ENCODE measurements at regions not wholly inside any gene's neighbourhood (a gene's known extent, or its start where the extent isn't known, plus 50 kb on each side); places are given as distances from the start of the nearest gene placed in this dataset.
"Not testable (repeated sequence)": the region's sequence is repeated elsewhere in the genome, so short reads cannot be mapped to it uniquely, and the experiment has no call there.

- ChIA-PET CTCF (no interaction called here), POLR2A (no interaction called here)
- Histone ChIP-seq H3K4me3 (ENCODE audit: low read length) (no peak overlapping the region), H3K9me3 (ENCODE audit: control insufficient read depth in 2 of 3, low read length in 3 of 3) (no peaks in the 10 kb centered on the region), H3K27ac (ENCODE audit: low read depth, low read length) (no peak overlapping the region), H3K4me1 (ENCODE audit: control insufficient read depth in 2 of 2, insufficient read depth in 2 of 2, low read length in 2 of 2) (no peaks in the 10 kb centered on the region), H3K27me3 (ENCODE audit: control insufficient read depth in 2 of 2, insufficient read depth in 2 of 2, low read length in 2 of 2) (no peaks in the 10 kb centered on the region), H3K36me3 (ENCODE audit: control insufficient read depth in 2 of 3, insufficient read depth in 3 of 3, low read length in 3 of 3) (no peaks in the 10 kb centered on the region)
- DNase-seq (no peak), ATAC-seq (no peak)
- Mint-ChIP-seq H3K4me3 (no peak overlapping the region), H3K36me3 (no peaks in the 10 kb centered on the region), H3K27me3 (no peaks in the 10 kb centered on the region), H3K27ac (no peak overlapping the region), H3K4me1 (no peaks in the 10 kb centered on the region), H3K9me3 (peaks cover 0 to 14% (median 4%) of the 10 kb centered on the region in 11 donors)
- intact Hi-C loops (cut with micrococcal nuclease) = no loop called here
Observed at GRCh38 chr5:9733486-9733885, 103.3 kb upstream of the TAS2R1 start.

- Histone ChIP-seq H3K4me3 (ENCODE audit: low read length) (no peak overlapping the region), H3K4me1 (ENCODE audit: control insufficient read depth in 2 of 2, insufficient read depth in 2 of 2, low read length in 2 of 2) (no peaks in the 10 kb centered on the region), H3K36me3 (ENCODE audit: control insufficient read depth in 2 of 3, insufficient read depth in 3 of 3, low read length in 3 of 3) (no peaks in the 10 kb centered on the region), H3K27me3 (ENCODE audit: control insufficient read depth in 2 of 2, insufficient read depth in 2 of 2, low read length in 2 of 2) (no peaks in the 10 kb centered on the region), H3K9me3 (ENCODE audit: control insufficient read depth in 2 of 3, low read length in 3 of 3) (no peaks in the 10 kb centered on the region), H3K27ac (ENCODE audit: low read depth, low read length) (no peak overlapping the region)
- no peak for ATAC-seq
- POLR2A ChIA-PET = no interaction called here
- CTCF ChIA-PET = no interaction called here
- H3K27ac Mint-ChIP-seq = no peak overlapping the region
- H3K4me1 Mint-ChIP-seq = no peaks in the 10 kb centered on the region
- no peaks in the 10 kb centered on the region for H3K27me3 Mint-ChIP-seq
- DNase-seq = no peak
- H3K36me3 Mint-ChIP-seq = no peaks in the 10 kb centered on the region
- intact Hi-C loops (cut with micrococcal nuclease) = no loop called here
- no peak overlapping the region for H3K4me3 Mint-ChIP-seq
- peaks cover 0 to 15% (median 9%) of the 10 kb centered on the region in 11 donors for H3K9me3 Mint-ChIP-seq
Observed at GRCh38 chr5:9731159-9731558, 101.0 kb upstream of the TAS2R1 start.

- H3K27ac ChIP-seq (ENCODE audit: low read depth, low read length) = no peak overlapping the region
- H3K4me1 ChIP-seq (ENCODE audit: control insufficient read depth in 2 of 2, insufficient read depth in 2 of 2, low read length in 2 of 2) = no peaks in the 10 kb centered on the region
- DNase-seq (no peak), ATAC-seq (no peak)
- CTCF ChIA-PET = no interaction called here
- intact Hi-C loops (cut with micrococcal nuclease) = no loop called here
- Mint-ChIP-seq H3K36me3 (no peaks in the 10 kb centered on the region), H3K9me3 (peaks cover 0 to 22% (median 9%) of the 10 kb centered on the region in 11 donors), H3K27me3 (no peaks in the 10 kb centered on the region), H3K4me3 (no peak overlapping the region), H3K4me1 (no peaks in the 10 kb centered on the region), H3K27ac (no peak overlapping the region)
- H3K27me3 ChIP-seq (ENCODE audit: control insufficient read depth in 2 of 2, insufficient read depth in 2 of 2, low read length in 2 of 2) = no peaks in the 10 kb centered on the region
- POLR2A ChIA-PET = no interaction called here
- H3K36me3 ChIP-seq (ENCODE audit: control insufficient read depth in 2 of 3, insufficient read depth in 3 of 3, low read length in 3 of 3) = no peaks in the 10 kb centered on the region
- no peaks in the 10 kb centered on the region for H3K9me3 ChIP-seq (ENCODE audit: control insufficient read depth in 2 of 3, low read length in 3 of 3)
- no peak overlapping the region for H3K4me3 ChIP-seq (ENCODE audit: low read length)
Observed at GRCh38 chr5:9728261-9728660, 98.1 kb upstream of the TAS2R1 start.

GRCh38 chr5:9726931-9727330 lies 96.8 kb upstream of the TAS2R1 start:
- peaks cover 0 to 19% (median 7%) of the 10 kb centered on the region in 11 donors for H3K9me3 Mint-ChIP-seq
- no peak for ATAC-seq
- Histone ChIP-seq H3K27ac (ENCODE audit: low read depth, low read length) (no peak overlapping the region), H3K4me3 (ENCODE audit: low read length) (no peak overlapping the region), H3K9me3 (ENCODE audit: control insufficient read depth in 2 of 3, low read length in 3 of 3) (no peaks in the 10 kb centered on the region), H3K27me3 (ENCODE audit: control insufficient read depth in 2 of 2, insufficient read depth in 2 of 2, low read length in 2 of 2) (no peaks in the 10 kb centered on the region), H3K4me1 (ENCODE audit: control insufficient read depth in 2 of 2, insufficient read depth in 2 of 2, low read length in 2 of 2) (no peaks in the 10 kb centered on the region), H3K36me3 (ENCODE audit: control insufficient read depth in 2 of 3, insufficient read depth in 3 of 3, low read length in 3 of 3) (no peaks in the 10 kb centered on the region)
- intact Hi-C loops (cut with micrococcal nuclease) = no loop called here
- no peak overlapping the region for H3K4me3 Mint-ChIP-seq
- no peaks in the 10 kb centered on the region for H3K4me1 Mint-ChIP-seq
- POLR2A ChIA-PET = no interaction called here
- no peaks in the 10 kb centered on the region for H3K36me3 Mint-ChIP-seq
- H3K27me3 Mint-ChIP-seq = no peaks in the 10 kb centered on the region
- no peak overlapping the region for H3K27ac Mint-ChIP-seq
- no peak for DNase-seq
- CTCF ChIA-PET = no interaction called here

GRCh38 chr5:9725265-9725664 lies 95.1 kb upstream of the TAS2R1 start:
- H3K27me3 ChIP-seq (ENCODE audit: control insufficient read depth in 2 of 2, insufficient read depth in 2 of 2, low read length in 2 of 2); H3K27ac Mint-ChIP-seq; H3K4me3 Mint-ChIP-seq; H3K9me3 ChIP-seq (ENCODE audit: control insufficient read depth in 2 of 3, low read length in 3 of 3); H3K36me3 ChIP-seq (ENCODE audit: control insufficient read depth in 2 of 3, insufficient read depth in 3 of 3, low read length in 3 of 3); intact Hi-C loops (cut with micrococcal nuclease); H3K4me1 Mint-ChIP-seq; H3K27me3 Mint-ChIP-seq; H3K4me3 ChIP-seq (ENCODE audit: low read length); H3K36me3 Mint-ChIP-seq; CTCF ChIA-PET; DNase-seq; H3K27ac ChIP-seq (ENCODE audit: low read depth, low read length); H3K4me1 ChIP-seq (ENCODE audit: control insufficient read depth in 2 of 2, insufficient read depth in 2 of 2, low read length in 2 of 2); ATAC-seq; POLR2A ChIA-PET: not testable (repeated sequence)
- H3K9me3 Mint-ChIP-seq = peaks cover 0 to 14% (median 5%) of the 10 kb centered on the region in 11 donors

- Histone ChIP-seq H3K36me3 (ENCODE audit: control insufficient read depth in 2 of 3, insufficient read depth in 3 of 3, low read length in 3 of 3) (no peaks in the 10 kb centered on the region), H3K27ac (ENCODE audit: low read depth, low read length) (no peak overlapping the region), H3K9me3 (ENCODE audit: control insufficient read depth in 2 of 3, low read length in 3 of 3) (no peaks in the 10 kb centered on the region), H3K27me3 (ENCODE audit: control insufficient read depth in 2 of 2, insufficient read depth in 2 of 2, low read length in 2 of 2) (no peaks in the 10 kb centered on the region), H3K4me3 (ENCODE audit: low read length) (no peak overlapping the region), H3K4me1 (ENCODE audit: control insufficient read depth in 2 of 2, insufficient read depth in 2 of 2, low read length in 2 of 2) (no peaks in the 10 kb centered on the region)
- Mint-ChIP-seq H3K4me3 (no peak overlapping the region), H3K36me3 (no peaks in the 10 kb centered on the region), H3K27me3 (no peaks in the 10 kb centered on the region), H3K4me1 (no peaks in the 10 kb centered on the region), H3K9me3 (peaks cover 0 to 20% (median 7%) of the 10 kb centered on the region in 11 donors), H3K27ac (no peak overlapping the region)
- DNase-seq = no peak
- ChIA-PET POLR2A (no interaction called here), CTCF (no interaction called here)
- no peak for ATAC-seq
- intact Hi-C loops (cut with micrococcal nuclease) = no loop called here
Observed at GRCh38 chr5:9724707-9725106, 94.6 kb upstream of the TAS2R1 start.

- Histone ChIP-seq H3K4me3 (ENCODE audit: low read length) (no peak overlapping the region), H3K4me1 (ENCODE audit: control insufficient read depth in 2 of 2, insufficient read depth in 2 of 2, low read length in 2 of 2) (no peaks in the 10 kb centered on the region), H3K27me3 (ENCODE audit: control insufficient read depth in 2 of 2, insufficient read depth in 2 of 2, low read length in 2 of 2) (no peaks in the 10 kb centered on the region), H3K27ac (ENCODE audit: low read depth, low read length) (no peak overlapping the region), H3K9me3 (ENCODE audit: control insufficient read depth in 2 of 3, low read length in 3 of 3) (no peaks in the 10 kb centered on the region), H3K36me3 (ENCODE audit: control insufficient read depth in 2 of 3, insufficient read depth in 3 of 3, low read length in 3 of 3) (no peaks in the 10 kb centered on the region)
- ChIA-PET CTCF (no interaction called here), POLR2A (no interaction called here)
- Mint-ChIP-seq H3K27me3 (no peaks in the 10 kb centered on the region), H3K9me3 (peaks cover 0 to 21% (median 5%) of the 10 kb centered on the region in 11 donors), H3K36me3 (no peaks in the 10 kb centered on the region), H3K4me1 (no peaks in the 10 kb centered on the region), H3K4me3 (no peak overlapping the region), H3K27ac (no peak overlapping the region)
- ATAC-seq (no peak), DNase-seq (no peak)
- intact Hi-C loops (cut with micrococcal nuclease) = no loop called here
Observed at GRCh38 chr5:9722601-9723180, 92.5 kb upstream of the TAS2R1 start.
